ENCODE measurements at regions not wholly inside any gene's neighbourhood (a gene's known extent, or its start where the extent isn't known, plus 50 kb on each side); places are given as distances from the start of the nearest gene placed in this dataset.

DNA sequence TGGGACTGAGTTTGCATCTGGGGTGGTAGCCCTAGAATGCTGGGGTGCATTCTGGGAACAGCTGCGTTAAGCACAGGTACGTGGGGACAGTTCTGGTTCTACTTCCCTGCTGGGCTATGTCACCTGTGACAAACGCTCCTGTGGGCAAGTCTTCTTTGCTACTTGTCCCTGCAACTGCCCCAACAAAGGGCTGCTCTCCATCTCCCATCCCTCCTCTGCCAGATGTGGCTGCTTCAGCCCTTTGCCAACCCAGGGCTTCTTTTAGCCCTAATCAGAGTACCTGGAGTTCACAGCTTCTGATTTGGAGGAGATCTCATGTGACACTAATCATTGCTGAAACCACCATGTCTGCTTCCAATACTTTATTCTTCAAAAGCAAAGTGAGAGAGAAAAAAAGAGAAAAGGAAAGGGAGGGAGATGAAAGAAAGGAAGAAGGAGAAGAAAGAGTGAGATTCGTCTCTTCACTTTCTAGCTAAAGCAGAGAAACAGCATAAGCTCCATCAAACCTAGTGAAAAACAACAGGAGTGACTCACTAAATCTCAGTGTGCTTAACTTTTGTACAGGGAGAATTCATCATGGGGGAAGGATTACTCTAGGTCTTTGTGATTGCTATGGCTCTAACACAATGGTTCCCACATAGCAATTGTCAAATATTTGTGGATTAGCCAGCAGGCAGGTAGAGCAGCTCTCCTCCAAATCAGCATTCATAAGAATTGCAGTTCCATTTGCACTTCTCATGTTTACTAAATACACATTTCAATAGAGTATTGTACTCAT, 174.8 kb downstream of the LRIG3 start:
- TF ChIP-seq, protein P1, sequence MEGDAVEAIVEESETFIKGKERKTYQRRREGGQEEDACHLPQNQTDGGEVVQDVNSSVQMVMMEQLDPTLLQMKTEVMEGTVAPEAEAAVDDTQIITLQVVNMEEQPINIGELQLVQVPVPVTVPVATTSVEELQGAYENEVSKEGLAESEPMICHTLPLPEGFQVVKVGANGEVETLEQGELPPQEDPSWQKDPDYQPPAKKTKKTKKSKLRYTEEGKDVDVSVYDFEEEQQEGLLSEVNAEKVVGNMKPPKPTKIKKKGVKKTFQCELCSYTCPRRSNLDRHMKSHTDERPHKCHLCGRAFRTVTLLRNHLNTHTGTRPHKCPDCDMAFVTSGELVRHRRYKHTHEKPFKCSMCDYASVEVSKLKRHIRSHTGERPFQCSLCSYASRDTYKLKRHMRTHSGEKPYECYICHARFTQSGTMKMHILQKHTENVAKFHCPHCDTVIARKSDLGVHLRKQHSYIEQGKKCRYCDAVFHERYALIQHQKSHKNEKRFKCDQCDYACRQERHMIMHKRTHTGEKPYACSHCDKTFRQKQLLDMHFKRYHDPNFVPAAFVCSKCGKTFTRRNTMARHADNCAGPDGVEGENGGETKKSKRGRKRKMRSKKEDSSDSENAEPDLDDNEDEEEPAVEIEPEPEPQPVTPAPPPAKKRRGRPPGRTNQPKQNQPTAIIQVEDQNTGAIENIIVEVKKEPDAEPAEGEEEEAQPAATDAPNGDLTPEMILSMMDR (IDR thresholded peaks at IDR 0.05), result no peak
- no peak for TF ChIP-seq EP300 (IDR thresholded peaks at IDR 0.05)

Data from gastroesophageal sphincter (tissue), 3 donors.